ENCODE measurements at regions not wholly inside any gene's neighbourhood (a gene's known extent, or its start where the extent isn't known, plus 50 kb on each side); places are given as distances from the start of the nearest gene placed in this dataset.
"Not testable (repeated sequence)": the region's sequence is repeated elsewhere in the genome, so short reads cannot be mapped to it uniquely, and the experiment has no call there.

DNA sequence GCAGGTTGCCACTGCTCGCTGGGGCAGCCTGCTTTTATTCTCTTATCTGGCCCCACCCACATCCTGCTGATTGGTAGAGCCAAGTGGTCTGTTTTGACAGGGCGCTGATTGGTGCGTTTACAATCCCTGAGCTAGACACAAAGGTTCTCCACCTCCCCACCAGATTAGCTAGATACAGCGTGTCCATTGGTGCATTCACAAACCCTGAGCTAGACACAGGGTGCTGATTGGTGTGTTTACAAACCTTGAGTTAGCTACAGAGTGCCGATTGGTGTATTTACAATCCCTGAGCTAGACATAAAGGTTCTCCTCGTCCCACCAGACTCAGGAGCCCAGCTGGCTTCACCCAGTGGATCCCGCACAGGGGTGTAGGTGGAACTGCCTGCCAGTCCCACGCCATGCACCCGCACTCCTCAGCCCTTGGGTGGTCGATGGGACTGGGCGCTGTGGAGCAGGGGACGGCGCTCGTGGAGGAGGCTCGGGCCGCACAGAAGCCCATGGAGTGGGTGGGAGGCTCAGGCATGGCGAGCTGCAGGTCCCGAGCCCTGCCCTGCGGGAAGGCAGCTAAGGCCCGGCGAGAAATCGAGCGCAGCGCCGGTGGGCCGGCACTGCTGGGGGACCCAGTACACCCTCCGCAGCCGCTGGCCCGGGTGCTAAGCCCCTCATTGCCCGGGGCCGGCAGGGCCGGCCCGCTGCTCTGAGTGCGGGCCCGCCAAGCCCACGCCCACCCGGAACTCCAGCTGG is 1526.2 kb downstream of the SI start:
- H3K4me1 ChIP-seq (ENCODE audit: control insufficient read depth, insufficient read depth, low read length); H3K9me3 ChIP-seq (ENCODE audit: control insufficient read depth, insufficient read depth, low read depth, low read length); H3K27ac ChIP-seq (ENCODE audit: extremely low read depth, low read depth, low read length); H3K4me3 ChIP-seq (ENCODE audit: low read depth, low read length); CTCF ChIA-PET; H3K36me3 ChIP-seq (ENCODE audit: control insufficient read depth in 2 of 2, insufficient read depth in 1 of 2, low read length in 2 of 2); POLR2A ChIA-PET: not testable (repeated sequence)

GRCh38 chr3:163548015-163548414 is 1530.3 kb downstream of the SI start:
- Histone ChIP-seq H3K4me3 (ENCODE audit: low read depth, low read length) (no peak overlapping the region), H3K36me3 (ENCODE audit: control insufficient read depth in 2 of 2, insufficient read depth in 1 of 2, low read length in 2 of 2) (no peaks in the 10 kb centered on the region), H3K4me1 (ENCODE audit: control insufficient read depth, insufficient read depth, low read length) (no peaks in the 10 kb centered on the region), H3K27ac (ENCODE audit: extremely low read depth, low read depth, low read length) (no peak overlapping the region), H3K9me3 (ENCODE audit: control insufficient read depth, insufficient read depth, low read depth, low read length) (no peaks in the 10 kb centered on the region)
- ChIA-PET POLR2A (no interaction called here), CTCF (no interaction called here)
- no peak for TF ChIP-seq INSM2 (tag by site-specific recombination; IDR thresholded peaks at IDR 0.05)
- no peak for TF ChIP-seq ZNF549 (tag by site-specific recombination; IDR thresholded peaks at IDR 0.05)
- no peak for TF ChIP-seq TSHZ1 (tag by site-specific recombination; IDR thresholded peaks at IDR 0.05; ENCODE audit: borderline replicate concordance)
- no peak for TF ChIP-seq ZNF174 (tag by site-specific recombination; IDR thresholded peaks at IDR 0.05)
- TF ChIP-seq ZNF366 (tag by site-specific recombination; conservative IDR thresholded peaks at IDR 0.05) = no peak
- no peak for TF ChIP-seq ZNF664 (tag by site-specific recombination; IDR thresholded peaks at IDR 0.05)
- no peak for TF ChIP-seq KLF16 (tag by site-specific recombination; IDR thresholded peaks at IDR 0.05)
- no peak for TF ChIP-seq ZNF362 (tag by site-specific recombination; IDR thresholded peaks at IDR 0.05)
- no peak for TF ChIP-seq GFI1B (tag by site-specific recombination; IDR thresholded peaks at IDR 0.05)
- no peak for TF ChIP-seq ZNF146 (tag by site-specific recombination; IDR thresholded peaks at IDR 0.05)
- TF ChIP-seq, protein P1, sequence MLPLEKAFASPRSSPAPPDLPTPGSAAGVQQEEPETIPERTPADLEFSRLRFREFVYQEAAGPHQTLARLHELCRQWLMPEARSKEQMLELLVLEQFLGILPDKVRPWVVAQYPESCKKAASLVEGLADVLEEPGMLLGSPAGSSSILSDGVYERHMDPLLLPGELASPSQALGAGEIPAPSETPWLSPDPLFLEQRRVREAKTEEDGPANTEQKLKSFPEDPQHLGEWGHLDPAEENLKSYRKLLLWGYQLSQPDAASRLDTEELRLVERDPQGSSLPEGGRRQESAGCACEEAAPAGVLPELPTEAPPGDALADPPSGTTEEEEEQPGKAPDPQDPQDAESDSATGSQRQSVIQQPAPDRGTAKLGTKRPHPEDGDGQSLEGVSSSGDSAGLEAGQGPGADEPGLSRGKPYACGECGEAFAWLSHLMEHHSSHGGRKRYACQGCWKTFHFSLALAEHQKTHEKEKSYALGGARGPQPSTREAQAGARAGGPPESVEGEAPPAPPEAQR (tag by site-specific recombination; IDR thresholded peaks at IDR 0.05) = no peak

GRCh38 chr3:163547014-163547685 is 1531.1 kb downstream of the SI start:
- H3K27ac ChIP-seq (ENCODE audit: extremely low read depth, low read depth, low read length) = no peak overlapping the region
- no peak overlapping the region for H3K4me3 ChIP-seq (ENCODE audit: low read depth, low read length)
- POLR2A ChIA-PET = no interaction called here
- no peaks in the 10 kb centered on the region for H3K9me3 ChIP-seq (ENCODE audit: control insufficient read depth, insufficient read depth, low read depth, low read length)
- CTCF ChIA-PET = no interaction called here
- H3K4me1 ChIP-seq (ENCODE audit: control insufficient read depth, insufficient read depth, low read length) = no peaks in the 10 kb centered on the region
- no peaks in the 10 kb centered on the region for H3K36me3 ChIP-seq (ENCODE audit: control insufficient read depth in 2 of 2, insufficient read depth in 1 of 2, low read length in 2 of 2)
- TF ChIP-seq TCF7L2 (IDR thresholded peaks at IDR 0.05; ENCODE audit: borderline replicate concordance, low read depth, low read length) (no peak), SCRT1 (tag by site-specific recombination; IDR thresholded peaks at IDR 0.05; ENCODE audit: borderline replicate concordance) (no peak), ZNF350 (tag by site-specific recombination; IDR thresholded peaks at IDR 0.05) (no peak), ZSCAN4 (tag by site-specific recombination; IDR thresholded peaks at IDR 0.05) (no peak), ZFP69B (tag by site-specific recombination; IDR thresholded peaks at IDR 0.05) (no peak), ZNF140 (tag by site-specific recombination; IDR thresholded peaks at IDR 0.05) (no peak), ZNF266 (tag by site-specific recombination; IDR thresholded peaks at IDR 0.05; ENCODE audit: low read depth) (no peak), ZNF132 (tag by site-specific recombination; IDR thresholded peaks at IDR 0.05; ENCODE audit: borderline replicate concordance) (no peak), GFI1B (tag by site-specific recombination; IDR thresholded peaks at IDR 0.05) (no peak), MEIS1 (CRISPR knock-in tag; IDR thresholded peaks at IDR 0.05; ENCODE audit: borderline replicate concordance) (no peak), ZNF292 (tag by site-specific recombination; IDR thresholded peaks at IDR 0.05; ENCODE audit: borderline replicate concordance, low read depth) (no peak), ZNF423 (tag by site-specific recombination; IDR thresholded peaks at IDR 0.05) (no peak)

Measured in HEK293 (cell line).